HCT116 (cell line): ENCODE measurements at regions not wholly inside any gene's neighbourhood (a gene's known extent, or its start where the extent isn't known, plus 50 kb on each side); places are given as distances from the start of the nearest gene placed in this dataset.

Experiments
- ATAC-seq: fragments of 200-7000 bp; cut with Tn5 transposase; 2 replicates; pipeline ENCODE4 v1.9.1; 2020; ENCODE audit warnings: mild to moderate bottlenecking, moderate library complexity
- BruUV-seq: library from RNA; stranded (reverse); fragments of 400-500 nt; replicated peaks from 2 replicates; lab custom pipeline; 2021; lab: Mats Ljungman, UMichigan
- CTCF ChIA-PET: fragments of 300-600 bp; sonication (Branson Sonifier 250); formaldehyde crosslinking; loops from one replicate; lab custom pipeline; 2021; ENCODE audit warnings: antibody characterized with exemption; lab: Charles Lee
- POLR2A ChIA-PET: fragments of 300-600, 350-600 bp; sonication (Branson Sonifier 250); formaldehyde crosslinking; loops from one replicate; lab custom pipeline; 2021; ENCODE audit warnings: antibody characterized with exemption; lab: Charles Lee
- RAD21 ChIA-PET, 2 experiments: fragments of 300-600 bp; sonication (Branson Sonifier 250); formaldehyde crosslinking; loops; one replicate each; lab custom pipeline; 2023; ENCODE audit warnings: low total read pairs in 2 of 2; ENCODE audit not compliant: uncharacterized antibody in 2 of 2, unreplicated experiment in 2 of 2, low non-redundant PET in 1 of 2; lab: Charles Lee
- DNase-seq: peaks from one replicate; pipeline ENCODE4 v3.0.0-alpha.2; 2010; ENCODE audit warnings: low read depth, low spot score
- H2AFZ ChIP-seq: fragments of 200-600 bp; shearing (Covaris generic), sonication (generic); 2 replicates; pipeline ENCODE4 v1.6.1; 2017; ENCODE audit warnings: low read depth, mixed run types, mixed read lengths, antibody characterized with exemption, low read length; ENCODE audit not compliant: poor library complexity, severe bottlenecking
- H3K27ac ChIP-seq: 2 replicates; pipeline ENCODE4 v1.5.1; 2012; ENCODE audit warnings: low read depth, low read length
- H3K27me3 ChIP-seq: fragments of 200-600 bp; sonication (generic); 2 replicates; pipeline ENCODE4 v1.6.1; 2016; ENCODE audit warnings: mixed run types, low read length, mixed read lengths; ENCODE audit not compliant: insufficient read depth
- H3K36me3 ChIP-seq, 2 experiments: fragments of 200-500 bp in 1 of 2; fragments of 200-600 bp in 1 of 2; sonication (Bioruptor generic) in 1 of 2; sonication (generic) in 1 of 2; 2 replicates each; pipeline versions ENCODE4 v1.5.1 to v1.6.1; 2014 to 2016; ENCODE audit warnings: low read length in 2 of 2, inconsistent platforms in 1 of 2, mixed read lengths in 1 of 2, mixed run types in 1 of 2; ENCODE audit not compliant: insufficient read depth in 2 of 2, control insufficient read depth in 1 of 2
- H3K4me1 ChIP-seq, 2 experiments: fragments of 200-600 bp in 1 of 2; sonication (generic) in 1 of 2; 2 replicates each; pipeline versions ENCODE4 v1.5.1 to v1.6.1; 2012 to 2017; ENCODE audit warnings: low read length in 2 of 2, inconsistent platforms in 1 of 2, mild to moderate bottlenecking in 1 of 2, mixed read lengths in 1 of 2, mixed run types in 1 of 2, moderate library complexity in 1 of 2; ENCODE audit not compliant: insufficient read depth in 2 of 2, control insufficient read depth in 1 of 2
- H3K4me2 ChIP-seq: fragments of 200-600 bp; sonication (generic); 2 replicates; pipeline ENCODE4 v1.6.1; 2017; ENCODE audit warnings: mixed run types, low read length, mixed read lengths
- H3K4me3 ChIP-seq, 2 experiments: fragments of 200-600 bp in 1 of 2; sonication (generic) in 1 of 2; replicated peaks in 1 of 2; 2 replicates each; pipeline ENCODE4 v1.5.1; 2011 to 2016; ENCODE audit warnings: low read length in 2 of 2, control low read depth in 1 of 2, low read depth in 1 of 2, mild to moderate bottlenecking in 1 of 2, mixed read lengths in 1 of 2, mixed run types in 1 of 2
- H3K79me2 ChIP-seq: fragments of 200-600 bp; sonication (generic); 2 replicates; pipeline ENCODE4 v1.6.1; 2017; ENCODE audit warnings: mild to moderate bottlenecking, mixed run types, low read length, moderate library complexity, mixed read lengths; ENCODE audit not compliant: insufficient read depth
- H3K9ac ChIP-seq: fragments of 200-600 bp; sonication (generic); 2 replicates; pipeline ENCODE4 v1.6.1; 2016; ENCODE audit warnings: low read length, mixed read lengths
- H3K9me2 ChIP-seq: fragments of 200-600 bp; sonication (generic), shearing (Covaris generic); 2 replicates; pipeline ENCODE4 v1.6.1; 2017; ENCODE audit warnings: mixed run types, mild to moderate bottlenecking, moderate library complexity; ENCODE audit not compliant: insufficient read depth
- H3K9me3 ChIP-seq, 2 experiments: fragments of 200-500 bp in 1 of 2; fragments of 200-600 bp in 1 of 2; sonication (Bioruptor generic) in 1 of 2; sonication (generic) in 1 of 2; 2 replicates each; pipeline ENCODE4 v1.6.1; 2014 to 2017; ENCODE audit warnings: low read length in 2 of 2, mixed read lengths in 2 of 2, inconsistent platforms in 1 of 2, low read depth in 1 of 2, mild to moderate bottlenecking in 1 of 2, mixed run types in 1 of 2, moderate library complexity in 1 of 2; ENCODE audit not compliant: control insufficient read depth in 1 of 2, insufficient read depth in 1 of 2
- H4K20me1 ChIP-seq: fragments of 200-600 bp; sonication (generic), shearing (Covaris generic); 2 replicates; pipeline ENCODE4 v1.6.1; 2017; ENCODE audit warnings: mixed run types, mild to moderate bottlenecking, moderate library complexity; ENCODE audit not compliant: insufficient read depth
- ATF3 ChIP-seq: IDR thresholded peaks from 2 replicates; pipeline ENCODE4 v1.6.1; 2012
- CEBPB ChIP-seq: IDR thresholded peaks from 2 replicates; pipeline ENCODE4 v1.6.1; 2012; ENCODE audit warnings: low read depth
- EGR1 ChIP-seq: IDR thresholded peaks from 2 replicates; pipeline ENCODE4 v1.6.1; 2012; ENCODE audit warnings: low read depth
- ELF1 ChIP-seq: IDR thresholded peaks from 2 replicates; pipeline ENCODE4 v1.6.1; 2012; ENCODE audit warnings: low read depth, borderline replicate concordance
- EZH2 ChIP-seq: fragments of 200-600 bp; sonication (generic); IDR thresholded peaks from 2 replicates; pipeline ENCODE4 v1.6.1; 2017; ENCODE audit warnings: antibody characterized with exemption, mixed run types
- EZH2phosphoT487 ChIP-seq: fragments of 200-600 bp; IDR thresholded peaks from 2 replicates; pipeline ENCODE4 v1.6.1; 2018; ENCODE audit warnings: antibody characterized with exemption, borderline replicate concordance
- FOSL1 ChIP-seq: IDR thresholded peaks from 2 replicates; pipeline ENCODE4 v1.6.1; 2012; ENCODE audit warnings: low read depth
- JUND ChIP-seq: IDR thresholded peaks from 2 replicates; pipeline ENCODE4 v1.6.1; 2012
- POLR2AphosphoS5 ChIP-seq: IDR thresholded peaks from 2 replicates; pipeline ENCODE4 v1.6.1; 2011; ENCODE audit warnings: mild to moderate bottlenecking, low read depth, low read length, moderate library complexity
- RAD21 ChIP-seq: IDR thresholded peaks from 2 replicates; pipeline ENCODE4 v1.6.1; 2012; ENCODE audit warnings: low read depth, mild to moderate bottlenecking
- SP1 ChIP-seq: IDR thresholded peaks from 2 replicates; pipeline ENCODE4 v1.6.1; 2012; ENCODE audit warnings: low read depth
- SRF ChIP-seq: IDR thresholded peaks from 2 replicates; pipeline ENCODE4 v1.6.1; 2012; ENCODE audit warnings: low read depth
- TCF7L2 ChIP-seq: IDR thresholded peaks from 2 replicates; pipeline ENCODE4 v1.7.0; 2011; ENCODE audit warnings: borderline replicate concordance, inconsistent platforms; ENCODE audit not compliant: insufficient read depth, insufficient read length; ENCODE audit errors: extremely low read depth
- YY1 ChIP-seq: IDR thresholded peaks from 2 replicates; pipeline ENCODE4 v1.6.1; 2011; ENCODE audit warnings: low read length, low read depth, moderate library complexity, mild to moderate bottlenecking; ENCODE audit not compliant: insufficient replicate concordance; ENCODE audit errors: extremely low read depth
- ZBTB33 ChIP-seq: IDR thresholded peaks from 2 replicates; pipeline ENCODE4 v1.6.1; 2011; ENCODE audit warnings: mild to moderate bottlenecking, low read length, moderate library complexity; ENCODE audit not compliant: insufficient replicate concordance; ENCODE audit errors: extremely low read depth
- ZNF274 ChIP-seq: fragments of 200-500 bp; sonication (Bioruptor generic); IDR thresholded peaks from 2 replicates; pipeline ENCODE4 v1.6.1; 2014; ENCODE audit warnings: mild to moderate bottlenecking, low read depth, low read length, inconsistent platforms
- intact Hi-C: fragments of 100-400 bp; cut with micrococcal nuclease; formaldehyde crosslinking; loops from 2 replicates; pipeline ENCODE4 v1.10.0; 2022
- TF ChIP-seq, protein P1 (sequence below), 3 experiments: fragments of 200-600 bp in 1 of 3; sonication (generic) in 1 of 3; IDR thresholded peaks in 2 of 3; conservative IDR thresholded peaks in 1 of 3; 2 replicates each; pipeline ENCODE4 v1.5.1; 2012 to 2017; ENCODE audit warnings: low read depth in 2 of 3, low read length in 2 of 3, antibody characterized with exemption in 1 of 3, borderline replicate concordance in 1 of 3, control low read depth in 1 of 3, mild to moderate bottlenecking in 1 of 3, mixed read lengths in 1 of 3, mixed run types in 1 of 3, moderate library complexity in 1 of 3; ENCODE audit not compliant: insufficient read depth in 1 of 3
- TF ChIP-seq, protein P2 (sequence below): IDR thresholded peaks from 2 replicates; pipeline ENCODE4 v1.6.1; 2012

DNA sequence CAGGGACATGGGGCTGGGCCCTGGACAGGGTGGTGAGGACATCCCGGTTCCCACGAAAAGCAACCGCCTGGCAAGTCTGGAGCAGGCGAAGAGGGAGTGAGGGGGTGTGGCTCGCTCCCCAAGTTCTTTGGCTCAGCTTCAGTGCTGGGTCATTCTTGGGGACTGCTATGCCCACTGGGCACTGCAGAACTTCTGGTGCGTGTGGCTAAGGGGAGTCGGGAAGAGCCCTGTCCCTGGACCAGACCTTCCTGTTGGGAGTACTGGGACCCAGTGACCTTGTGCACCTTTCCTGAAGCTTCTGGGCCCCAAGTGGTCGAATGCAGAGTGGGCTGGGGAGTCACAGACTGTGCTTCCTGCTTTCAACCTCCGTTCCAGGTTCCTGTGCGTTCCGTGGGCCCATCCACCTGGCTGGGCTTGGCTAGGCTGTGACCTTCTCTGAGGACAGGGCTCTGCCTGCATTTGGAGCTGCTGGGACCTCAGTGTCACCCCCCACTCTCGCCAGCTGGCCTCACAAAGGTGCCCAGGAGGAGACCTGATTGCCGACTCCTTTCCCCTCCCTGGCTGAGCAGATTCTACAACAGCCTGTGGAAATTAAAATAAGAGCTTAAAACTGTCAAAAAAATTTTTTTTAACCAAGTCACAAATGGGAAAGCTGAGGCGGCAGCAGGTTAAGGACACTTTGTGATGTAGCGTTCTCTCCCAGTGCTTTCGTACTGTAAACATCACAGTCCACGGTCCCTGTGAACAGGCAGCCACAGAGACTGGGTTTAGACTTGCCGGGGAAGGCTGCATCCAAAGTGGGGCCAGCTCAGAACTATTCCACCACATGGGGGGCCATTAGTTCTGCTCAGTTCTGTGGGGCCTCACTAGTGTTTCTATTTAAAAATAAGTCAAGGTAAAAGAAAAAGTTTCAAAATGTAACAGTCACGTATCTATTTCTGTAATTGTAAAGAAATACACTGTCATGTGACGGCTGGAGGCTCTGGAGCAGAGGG lies 63.8 kb upstream of the WNT7B start:
- Histone ChIP-seq H3K79me2 (0 out of 2 replicates have a peak, but pooled peaks cover 5% of the 10 kb centered on the region), H3K27me3 (no peaks in the 10 kb centered on the region), H3K4me3 (no peak overlapping the region), H3K4me2 (no peak overlapping the region), H3K9me3 (no peaks in the 10 kb centered on the region), H3K27ac (no peak overlapping the region), H2AFZ (no peak overlapping the region), H3K9me2 (no peaks in the 10 kb centered on the region), H3K4me1 (peaks cover 8 to 19% of the 10 kb centered on the region in 2 experiments; a peak in 2 of 4 replicates), H3K36me3 (no peaks in the 10 kb centered on the region), H4K20me1 (no peaks in the 10 kb centered on the region), H3K9ac (no peak overlapping the region)
- DNase-seq (no peak), ATAC-seq (no peak)
- intact Hi-C loops = no loop called here
- ChIA-PET RAD21 (interaction anchor here in 1 of 2 experiments (0.5 kb wide), 1 partner anchor 10 kb away, joined by 3 read pairs; no protein-coding TSS in a partner anchor), POLR2A (no interaction called here), CTCF (interaction anchor here (1.4 kb wide), 1 partner anchor 13 kb away, joined by 3 read pairs; no protein-coding TSS in a partner anchor)
- BruUV-seq = no TSS peak
- TF ChIP-seq RAD21 (no peak), ELF1 (no peak), CEBPB (no peak), EZH2 (no peak), ATF3 (no peak), JUND (no peak), SRF (no peak), EZH2phosphoT487 (no peak), SP1 (no peak), TCF7L2 (no peak), ZNF274 (no peak), POLR2AphosphoS5 (no peak), EGR1 (no peak), FOSL1 (no peak), ZBTB33 (no peak), YY1 (no peak)
- TF ChIP-seq, protein P1, sequence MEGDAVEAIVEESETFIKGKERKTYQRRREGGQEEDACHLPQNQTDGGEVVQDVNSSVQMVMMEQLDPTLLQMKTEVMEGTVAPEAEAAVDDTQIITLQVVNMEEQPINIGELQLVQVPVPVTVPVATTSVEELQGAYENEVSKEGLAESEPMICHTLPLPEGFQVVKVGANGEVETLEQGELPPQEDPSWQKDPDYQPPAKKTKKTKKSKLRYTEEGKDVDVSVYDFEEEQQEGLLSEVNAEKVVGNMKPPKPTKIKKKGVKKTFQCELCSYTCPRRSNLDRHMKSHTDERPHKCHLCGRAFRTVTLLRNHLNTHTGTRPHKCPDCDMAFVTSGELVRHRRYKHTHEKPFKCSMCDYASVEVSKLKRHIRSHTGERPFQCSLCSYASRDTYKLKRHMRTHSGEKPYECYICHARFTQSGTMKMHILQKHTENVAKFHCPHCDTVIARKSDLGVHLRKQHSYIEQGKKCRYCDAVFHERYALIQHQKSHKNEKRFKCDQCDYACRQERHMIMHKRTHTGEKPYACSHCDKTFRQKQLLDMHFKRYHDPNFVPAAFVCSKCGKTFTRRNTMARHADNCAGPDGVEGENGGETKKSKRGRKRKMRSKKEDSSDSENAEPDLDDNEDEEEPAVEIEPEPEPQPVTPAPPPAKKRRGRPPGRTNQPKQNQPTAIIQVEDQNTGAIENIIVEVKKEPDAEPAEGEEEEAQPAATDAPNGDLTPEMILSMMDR (IDR thresholded peaks at IDR 0.05 in 2 of 3, conservative IDR thresholded peaks at IDR 0.05 in 1 of 3; ENCODE audit: borderline replicate concordance in 1 of 3, insufficient read depth in 1 of 3, low read depth in 2 of 3, low read length in 2 of 3) = no peak
- TF ChIP-seq, protein P2, sequence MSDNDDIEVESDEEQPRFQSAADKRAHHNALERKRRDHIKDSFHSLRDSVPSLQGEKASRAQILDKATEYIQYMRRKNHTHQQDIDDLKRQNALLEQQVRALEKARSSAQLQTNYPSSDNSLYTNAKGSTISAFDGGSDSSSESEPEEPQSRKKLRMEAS = no peak
